HAP-1 (cell line): ENCODE measurements at regions not wholly inside any gene's neighbourhood (a gene's known extent, or its start where the extent isn't known, plus 50 kb on each side); places are given as distances from the start of the nearest gene placed in this dataset.

Experiments
- DNase-seq, 2 experiments: peaks; one replicate each; pipeline ENCODE4 v3.0.0-alpha.2; 2016 to 2020; ENCODE audit warnings: low spot score in 2 of 2
- H3K27me3 ChIP-seq: fragments of 250-450 bp; sonication (Bioruptor Pico); 2 replicates; pipeline ENCODE4 v1.5.1; 2020; ENCODE audit warnings: low read depth, mild to moderate bottlenecking, moderate library complexity
- H3K36me3 ChIP-seq: fragments of 250-450 bp; sonication (Bioruptor Pico); replicated peaks from 2 replicates; pipeline ENCODE4 v1.5.1; 2020; ENCODE audit warnings: mild to moderate bottlenecking
- H3K4me1 ChIP-seq: fragments of 250-450 bp; sonication (Bioruptor Pico); 2 replicates; pipeline ENCODE4 v1.5.1; 2020; ENCODE audit warnings: mild to moderate bottlenecking
- H3K4me3 ChIP-seq: fragments of 250-450 bp; sonication (Bioruptor Pico); 2 replicates; pipeline ENCODE4 v1.5.1; 2020; ENCODE audit warnings: mild to moderate bottlenecking, moderate library complexity
- H3K9me3 ChIP-seq: fragments of 250-450 bp; sonication (Bioruptor Pico); 2 replicates; pipeline ENCODE4 v1.5.1; 2020; ENCODE audit warnings: mild to moderate bottlenecking, moderate library complexity
- in situ Hi-C: fragments of 300-500 bp; cut with MboI; formaldehyde crosslinking; loops from 3 replicates; pipeline ENCODE4 v1.14.3; 2020; ENCODE audit warnings: low sequenced_read_pairs, inconsistent platforms, mixed read lengths

DNA sequence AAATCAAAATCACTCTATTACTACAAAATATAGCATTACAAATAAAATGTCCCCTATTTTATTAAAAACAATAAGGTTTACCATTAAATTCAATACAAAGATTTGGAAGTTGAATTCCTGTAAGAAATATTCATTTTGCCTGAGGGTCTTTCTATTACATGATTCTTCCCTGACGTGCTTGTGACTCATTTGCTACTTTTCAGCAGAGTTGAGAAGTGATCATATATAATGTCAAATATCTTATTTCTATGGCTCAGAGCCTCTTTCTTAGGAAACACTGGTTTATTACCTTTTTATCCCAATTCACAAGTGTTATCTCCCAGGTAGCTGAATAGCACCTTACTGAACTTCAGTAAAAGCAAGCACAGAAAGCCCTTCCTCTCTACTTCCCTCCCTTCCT, 65.2 kb upstream of the CNTN5 start:
- no peak for DNase-seq
- no peaks in the 10 kb centered on the region for H3K27me3 ChIP-seq
- H3K36me3 ChIP-seq = no peaks in the 10 kb centered on the region
- H3K4me1 ChIP-seq = no peaks in the 10 kb centered on the region
- no peaks in the 10 kb centered on the region for H3K9me3 ChIP-seq
- in situ Hi-C loops = no loop called here
- no peak overlapping the region for H3K4me3 ChIP-seq

GRCh38 chr11:98964146-98964545, 56.6 kb upstream of the CNTN5 start:
- H3K4me3 ChIP-seq = no peak overlapping the region
- H3K4me1 ChIP-seq = no peaks in the 10 kb centered on the region
- no peaks in the 10 kb centered on the region for H3K27me3 ChIP-seq
- DNase-seq = no peak
- H3K36me3 ChIP-seq = no peaks in the 10 kb centered on the region
- H3K9me3 ChIP-seq = no peaks in the 10 kb centered on the region
- in situ Hi-C loops = no loop called here

GRCh38 chr11:98965358-98965757, 55.4 kb upstream of the CNTN5 start:
- Histone ChIP-seq H3K36me3 (no peaks in the 10 kb centered on the region), H3K9me3 (no peaks in the 10 kb centered on the region), H3K27me3 (no peaks in the 10 kb centered on the region), H3K4me1 (no peaks in the 10 kb centered on the region), H3K4me3 (no peak overlapping the region)
- in situ Hi-C loops = no loop called here
- no peak for DNase-seq

GRCh38 chr11:98965775-98966174, 55.0 kb upstream of the CNTN5 start:
- in situ Hi-C loops = no loop called here
- DNase-seq = no peak
- Histone ChIP-seq H3K36me3 (no peaks in the 10 kb centered on the region), H3K9me3 (no peaks in the 10 kb centered on the region), H3K4me1 (no peaks in the 10 kb centered on the region), H3K4me3 (no peak overlapping the region), H3K27me3 (no peaks in the 10 kb centered on the region)

DNA sequence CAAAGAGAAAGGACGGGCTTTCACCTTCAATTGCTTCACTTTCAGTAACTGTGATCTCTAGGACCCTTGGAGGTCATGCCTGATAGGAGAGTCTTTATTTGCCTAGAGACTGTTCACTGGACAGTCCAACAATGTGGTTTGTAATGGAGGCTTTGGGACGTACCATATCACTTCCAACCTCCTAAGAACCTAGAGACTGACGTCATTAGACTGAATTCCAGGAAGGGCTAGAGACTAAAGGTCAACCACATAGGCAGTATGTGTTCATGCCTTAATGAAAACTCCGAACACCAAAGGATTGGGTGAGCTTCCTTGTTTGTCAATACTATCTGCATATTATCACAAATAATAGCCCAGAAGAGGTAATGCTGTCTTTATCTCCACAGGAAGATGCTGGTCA, 53.7 kb upstream of the CNTN5 start:
- in situ Hi-C loops = no loop called here
- DNase-seq = no peak
- H3K9me3 ChIP-seq = no peaks in the 10 kb centered on the region
- no peaks in the 10 kb centered on the region for H3K36me3 ChIP-seq
- no peaks in the 10 kb centered on the region for H3K4me1 ChIP-seq
- no peak overlapping the region for H3K4me3 ChIP-seq
- no peaks in the 10 kb centered on the region for H3K27me3 ChIP-seq
